Ovary (tissue), 7 donors: ENCODE measurements at regions not wholly inside any gene's neighbourhood (a gene's known extent, or its start where the extent isn't known, plus 50 kb on each side); places are given as distances from the start of the nearest gene placed in this dataset.
"Not testable (repeated sequence)": the region's sequence is repeated elsewhere in the genome, so short reads cannot be mapped to it uniquely, and the experiment has no call there.

ENCODE experiments used
- DNase-seq, 5 donors: peaks; one replicate each; pipeline ENCODE4 v3.0.0-alpha.2; 2019 to 2020
- H3K27ac ChIP-seq, 2 donors: fragments of 200-600 bp; one replicate each; pipeline versions ENCODE4 v1.5.1 to v1.8.0; 2019 to 2022
- H3K27me3 ChIP-seq: fragments of 200-600 bp; one replicate; pipeline ENCODE4 v1.8.0; 2022
- H3K36me3 ChIP-seq: fragments of 200-600 bp; sonication (generic); one replicate; pipeline ENCODE4 v1.5.1; 2019
- H3K4me1 ChIP-seq: one replicate; pipeline ENCODE4 v1.8.1; 2013; ENCODE audit warnings: mild to moderate bottlenecking, moderate library complexity; ENCODE audit not compliant: insufficient read depth
- H3K4me3 ChIP-seq: fragments of 200-600 bp; sonication (generic); one replicate; pipeline ENCODE4 v1.5.1; 2017
- H3K9me3 ChIP-seq, 2 donors: fragments of 200-600 bp in 1 of 2; sonication (generic) in 1 of 2; one replicate each; pipeline versions ENCODE4 v1.5.1 to v1.8.1; 2013 to 2019; ENCODE audit warnings: mild to moderate bottlenecking in 1 of 2, moderate library complexity in 1 of 2
- EP300 ChIP-seq: sonication (generic); formaldehyde crosslinking; IDR thresholded peaks from one replicate; pipeline ENCODE4 v1.6.1; 2017; ENCODE audit warnings: antibody characterized with exemption
- POLR2A ChIP-seq: fragments of 450-650 bp; IDR thresholded peaks from one replicate; pipeline ENCODE4 v1.6.1; 2017; ENCODE audit warnings: antibody characterized with exemption, mild to moderate bottlenecking, moderate library complexity
- WGBS, 3 donors: extraction: QIAGEN DNeasy Blood & Tissue Kit in 1 of 3; methylation state at CpG; one replicate each; pipeline versions ENCODE4 v1.1.5 to v1.1.7; 2013 to 2017; 5-methylcytosine and 5-hydroxymethylcytosine counted together
- intact Hi-C, 4 donors: fragments of 100-400 bp; cut with DNase I; formaldehyde crosslinking; loops; one replicate each; pipeline versions ENCODE4 v1.11.0 to v1.15.1; 2022 to 2023
- TF ChIP-seq, protein P1 (sequence below), 3 donors: fragments of 450-650 bp in 2 of 3; fragments of 200-600 bp in 1 of 3; IDR thresholded peaks; one replicate each; pipeline versions ENCODE4 v1.5.1 to v1.8.0; 2016 to 2022; ENCODE audit warnings: antibody characterized with exemption in 3 of 3, mild to moderate bottlenecking in 1 of 3
- donor health status: DM: no; HTN: no; CAD: no; lungs with moderate emphysema.
- donor health status: DM: no; HTN: no; CAD: no.
- donor health status: Bipolar disorder and iron deficiency.
- donor health status: DM: no; HTN: no; CAD: no.
- donor health status: DM: yes; HTN: yes; CAD: no.

DNA sequence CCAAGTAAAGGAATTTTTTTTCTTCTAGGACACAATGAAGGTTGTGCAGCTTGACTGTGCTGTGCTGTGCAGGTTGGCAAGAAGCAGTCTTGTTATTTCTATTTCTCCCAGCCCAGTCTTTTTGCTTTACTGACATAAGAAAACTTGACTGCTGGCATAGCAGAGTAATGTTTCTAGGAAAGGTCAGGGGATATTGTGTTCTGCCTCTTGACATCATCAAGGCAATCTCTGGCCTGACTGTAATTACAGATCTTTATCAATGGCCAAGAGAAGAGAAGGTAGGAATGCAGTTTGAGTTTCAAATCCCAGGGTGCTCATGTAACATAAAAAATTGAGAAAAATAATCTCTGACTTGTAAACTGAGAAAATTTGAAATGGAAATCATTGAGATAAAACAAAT is 226.3 kb upstream of the ADGRL4 start:
- Histone ChIP-seq H3K36me3 (no peaks in the 10 kb centered on the region), H3K27me3 (no peaks in the 10 kb centered on the region), H3K27ac (no peak overlapping the region), H3K4me3 (no peak overlapping the region), H3K4me1 (no peaks in the 10 kb centered on the region), H3K9me3 (no peaks in the 10 kb centered on the region)
- intact Hi-C loops, result no loop called here
- TF ChIP-seq EP300, result no peak
- TF ChIP-seq POLR2A, result no peak
- TF ChIP-seq, protein P1, sequence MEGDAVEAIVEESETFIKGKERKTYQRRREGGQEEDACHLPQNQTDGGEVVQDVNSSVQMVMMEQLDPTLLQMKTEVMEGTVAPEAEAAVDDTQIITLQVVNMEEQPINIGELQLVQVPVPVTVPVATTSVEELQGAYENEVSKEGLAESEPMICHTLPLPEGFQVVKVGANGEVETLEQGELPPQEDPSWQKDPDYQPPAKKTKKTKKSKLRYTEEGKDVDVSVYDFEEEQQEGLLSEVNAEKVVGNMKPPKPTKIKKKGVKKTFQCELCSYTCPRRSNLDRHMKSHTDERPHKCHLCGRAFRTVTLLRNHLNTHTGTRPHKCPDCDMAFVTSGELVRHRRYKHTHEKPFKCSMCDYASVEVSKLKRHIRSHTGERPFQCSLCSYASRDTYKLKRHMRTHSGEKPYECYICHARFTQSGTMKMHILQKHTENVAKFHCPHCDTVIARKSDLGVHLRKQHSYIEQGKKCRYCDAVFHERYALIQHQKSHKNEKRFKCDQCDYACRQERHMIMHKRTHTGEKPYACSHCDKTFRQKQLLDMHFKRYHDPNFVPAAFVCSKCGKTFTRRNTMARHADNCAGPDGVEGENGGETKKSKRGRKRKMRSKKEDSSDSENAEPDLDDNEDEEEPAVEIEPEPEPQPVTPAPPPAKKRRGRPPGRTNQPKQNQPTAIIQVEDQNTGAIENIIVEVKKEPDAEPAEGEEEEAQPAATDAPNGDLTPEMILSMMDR (IDR thresholded peaks at IDR 0.05), result no peak
- DNase-seq, result no peak

DNA sequence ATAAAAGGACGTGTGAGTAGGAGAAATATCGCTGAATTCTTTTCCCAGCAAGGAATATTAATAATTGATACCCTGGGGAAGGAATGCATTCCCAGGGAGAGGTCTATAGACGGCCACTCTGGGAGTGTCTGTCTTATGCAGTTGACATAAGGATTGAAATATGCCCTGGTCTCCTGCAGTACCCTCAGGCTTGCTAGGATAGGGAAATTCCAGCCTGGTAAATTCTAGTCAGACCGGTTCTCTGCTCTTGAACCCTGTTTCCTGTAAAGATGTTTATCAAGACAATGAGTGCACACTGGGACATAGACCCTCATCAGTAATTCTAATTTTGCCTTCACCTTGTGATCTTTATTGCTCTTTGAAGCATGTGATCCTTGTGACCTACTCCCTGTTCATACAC is 224.2 kb upstream of the ADGRL4 start:
- intact Hi-C loops, H3K27ac ChIP-seq, H3K4me1 ChIP-seq, DNase-seq, H3K36me3 ChIP-seq, H3K4me3 ChIP-seq, H3K9me3 ChIP-seq, H3K27me3 ChIP-seq: not testable (repeated sequence)
- 73 to 82% (median 74%) methylated on average over 4 of the region's 4 CpGs for WGBS, 3 donors

DNA sequence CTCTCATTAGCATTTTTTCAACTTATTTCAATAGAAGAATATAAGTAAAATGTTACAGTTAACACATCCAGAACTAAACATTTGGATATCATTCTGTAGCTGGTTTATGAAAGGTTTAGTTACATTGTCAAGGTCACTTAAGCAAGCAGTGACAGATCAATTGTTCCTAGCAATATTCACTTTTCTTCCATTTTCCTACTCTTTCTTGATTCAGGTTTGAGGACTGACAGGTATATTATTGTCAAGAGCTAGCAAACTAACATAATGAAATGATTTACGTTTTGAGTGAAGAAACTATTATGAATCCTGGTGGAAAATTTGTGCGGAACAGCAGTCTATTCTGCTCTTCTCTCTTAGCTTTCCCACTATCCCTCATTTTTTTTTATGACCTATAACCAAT is 220.4 kb upstream of the ADGRL4 start:
- Histone ChIP-seq H3K27me3 (no peaks in the 10 kb centered on the region), H3K4me3 (no peak overlapping the region), H3K36me3 (no peaks in the 10 kb centered on the region), H3K4me1 (no peaks in the 10 kb centered on the region), H3K27ac (no peak overlapping the region), H3K9me3 (no peaks in the 10 kb centered on the region)
- 78 to 86% (median 82%) methylated on average over 2 of the region's 2 CpGs for WGBS, 3 donors
- no peak for DNase-seq
- TF ChIP-seq, protein P1 (IDR thresholded peaks at IDR 0.05), result no peak
- TF ChIP-seq POLR2A, result no peak
- no peak for TF ChIP-seq EP300
- intact Hi-C loops, result no loop called here

DNA sequence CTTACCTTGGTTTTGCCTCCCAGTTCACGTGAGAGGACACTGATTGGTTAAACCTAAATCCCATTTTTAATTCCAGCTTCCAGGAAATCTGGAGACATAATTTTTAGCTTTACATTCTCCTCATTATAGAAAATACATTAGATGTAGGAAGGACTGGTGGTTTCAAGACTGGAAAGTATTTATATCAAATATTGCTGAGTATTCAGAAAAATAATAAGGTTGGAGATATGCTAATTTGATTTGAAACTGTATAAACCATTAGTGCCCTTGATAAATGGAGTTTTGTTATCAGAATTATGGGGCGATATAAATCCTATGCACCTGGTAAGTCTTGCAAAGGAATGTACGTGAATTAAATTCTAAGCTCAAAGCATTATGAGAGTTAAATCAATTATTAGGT is 218.0 kb upstream of the ADGRL4 start:
- no peak for DNase-seq
- Histone ChIP-seq H3K9me3 (no peaks in the 10 kb centered on the region), H3K27me3 (no peaks in the 10 kb centered on the region), H3K27ac (no peak overlapping the region), H3K36me3 (no peaks in the 10 kb centered on the region), H3K4me3 (no peak overlapping the region), H3K4me1 (no peaks in the 10 kb centered on the region)
- intact Hi-C loops, result no loop called here
- 55 to 86% (median 79%) methylated on average over 3 of the region's 3 CpGs for WGBS, 3 donors
- TF ChIP-seq POLR2A (no peak), EP300 (no peak)
- TF ChIP-seq, protein P1 (IDR thresholded peaks at IDR 0.05), result no peak

DNA sequence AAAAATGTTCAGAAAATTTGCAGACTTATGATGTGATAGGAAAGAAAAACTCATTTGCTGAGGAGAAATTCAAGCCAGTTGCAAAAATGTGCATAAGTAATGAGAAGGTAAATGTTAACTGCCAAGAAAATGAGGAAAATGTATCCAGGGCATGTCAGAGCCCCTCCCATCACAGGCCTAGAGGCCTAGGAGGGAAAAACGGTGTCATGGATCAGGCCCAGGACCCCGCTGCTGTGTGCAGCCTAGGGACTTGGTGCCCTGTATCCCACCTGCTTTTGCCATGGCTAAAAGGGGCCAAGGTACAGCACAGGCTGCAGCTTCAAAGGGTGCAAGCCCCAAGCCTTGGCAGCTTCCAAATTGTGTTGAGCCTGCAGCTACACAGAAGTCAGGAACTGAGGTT is 214.0 kb upstream of the ADGRL4 start:
- TF ChIP-seq EP300 (no peak), POLR2A (no peak)
- TF ChIP-seq, protein P1 (IDR thresholded peaks at IDR 0.05), result no peak
- no peak for DNase-seq
- Histone ChIP-seq H3K4me1 (no peaks in the 10 kb centered on the region), H3K9me3 (no peaks in the 10 kb centered on the region), H3K36me3 (no peaks in the 10 kb centered on the region), H3K27ac (no peak overlapping the region), H3K27me3 (no peaks in the 10 kb centered on the region), H3K4me3 (no peak overlapping the region)
- 85 to 90% (median 87%) methylated on average over 2 of the region's 2 CpGs for WGBS, 3 donors
- intact Hi-C loops, result no loop called here
